SK-N-SH (cell line): ENCODE measurements at regions not wholly inside any gene's neighbourhood (a gene's known extent, or its start where the extent isn't known, plus 50 kb on each side); places are given as distances from the start of the nearest gene placed in this dataset.
"Not testable (repeated sequence)": the region's sequence is repeated elsewhere in the genome, so short reads cannot be mapped to it uniquely, and the experiment has no call there.

Experiments used
- CTCF ChIA-PET: fragments of 300-600, 350-600 bp; formaldehyde crosslinking; extraction: SDS; loops from one replicate; lab custom pipeline; 2021; lab: Yijun Ruan, JAX
- POLR2A ChIA-PET: fragments of 350-600 bp; sonication (Branson Sonifier 250); formaldehyde crosslinking; extraction: SDS; loops from one replicate; lab custom pipeline; 2020; ENCODE audit warnings: antibody characterized with exemption, inconsistent platforms; lab: Yijun Ruan, JAX
- DNase-seq: peaks from one replicate; pipeline ENCODE4 v3.0.0; 2012
- H2AFZ ChIP-seq: fragments of 200-600 bp; sonication (generic); 2 replicates; pipeline ENCODE4 v1.8.1; 2016; ENCODE audit warnings: antibody characterized with exemption, mild to moderate bottlenecking, low read depth
- H3F3A ChIP-seq: fragments of 200-600 bp; sonication (generic); replicated peaks from 2 replicates; pipeline ENCODE3; 2016; ENCODE audit warnings: antibody characterized with exemption, mild to moderate bottlenecking; ENCODE audit not compliant: insufficient read depth
- H3K27ac ChIP-seq, 2 experiments: fragments of 200-500 bp in 1 of 2; fragments of 200-600 bp in 1 of 2; sonication (Bioruptor generic) in 1 of 2; sonication (generic), shearing (Covaris generic) in 1 of 2; 2 replicates each; pipeline versions ENCODE4 v1.5.1 to v1.6.1; 2014 to 2016; ENCODE audit warnings: low read depth in 2 of 2, inconsistent platforms in 1 of 2, low read length in 1 of 2, mild to moderate bottlenecking in 1 of 2, mixed read lengths in 1 of 2
- H3K27me3 ChIP-seq: fragments of 200-600 bp; sonication (generic), shearing (Covaris generic); 2 replicates; pipeline ENCODE4 v1.6.1; 2016; ENCODE audit warnings: mixed run types; ENCODE audit not compliant: insufficient read depth
- H3K36me3 ChIP-seq, 2 experiments: fragments of 200-500 bp in 1 of 2; fragments of 200-600 bp in 1 of 2; sonication (Bioruptor generic) in 1 of 2; sonication (generic) in 1 of 2; replicated peaks in 1 of 2; 2 replicates each; pipeline versions ENCODE3 to v1.5.1; 2014 to 2016; ENCODE audit warnings: low read length in 1 of 2, mild to moderate bottlenecking in 1 of 2; ENCODE audit not compliant: insufficient read depth in 2 of 2, control insufficient read depth in 1 of 2
- H3K4me1 ChIP-seq, 2 experiments: fragments of 200-500 bp in 1 of 2; fragments of 200-600 bp in 1 of 2; sonication (Bioruptor generic) in 1 of 2; sonication (generic), shearing (Covaris generic) in 1 of 2; 2 replicates each; pipeline versions ENCODE4 v1.5.1 to v1.6.1; 2014 to 2016; ENCODE audit warnings: low read depth in 1 of 2, low read length in 1 of 2, mixed run types in 1 of 2; ENCODE audit not compliant: insufficient read depth in 2 of 2, control insufficient read depth in 1 of 2
- H3K4me2 ChIP-seq: fragments of 200-600 bp; sonication (generic), shearing (Covaris generic); 2 replicates; pipeline ENCODE4 v1.6.1; 2017; ENCODE audit warnings: mixed run types
- H3K4me3 ChIP-seq, 2 experiments: fragments of 200-500 bp in 1 of 2; fragments of 200-600 bp in 1 of 2; sonication (Bioruptor generic) in 1 of 2; sonication (generic), shearing (Covaris generic) in 1 of 2; 2 replicates each; pipeline versions ENCODE4 v1.5.1 to v1.8.1; 2014 to 2016; ENCODE audit warnings: low read depth in 2 of 2, inconsistent platforms in 1 of 2, low read length in 1 of 2, mild to moderate bottlenecking in 1 of 2, mixed read lengths in 1 of 2, moderate library complexity in 1 of 2
- H3K79me2 ChIP-seq: fragments of 200-600 bp; sonication (generic); 2 replicates; pipeline ENCODE4 v1.8.1; 2017; ENCODE audit warnings: mild to moderate bottlenecking; ENCODE audit not compliant: insufficient read depth
- H3K9ac ChIP-seq: fragments of 200-600 bp; sonication (generic); 2 replicates; pipeline ENCODE4 v1.6.1; 2017; ENCODE audit warnings: mixed run types
- H3K9me2 ChIP-seq: fragments of 200-600 bp; sonication (generic); 2 replicates; pipeline ENCODE4 v1.6.1; 2017; ENCODE audit warnings: mixed run types
- H3K9me3 ChIP-seq: fragments of 200-600 bp; sonication (generic); 2 replicates; pipeline ENCODE4 v1.6.1; 2017; ENCODE audit warnings: mixed run types, mild to moderate bottlenecking, moderate library complexity
- H4K20me1 ChIP-seq: fragments of 200-600 bp; sonication (generic); 2 replicates; pipeline ENCODE4 v1.6.1; 2017; ENCODE audit warnings: mild to moderate bottlenecking, mixed run types; ENCODE audit not compliant: insufficient read depth
- CHD2 ChIP-seq: fragments of 150-350 bp; IDR thresholded peaks from 2 replicates; pipeline ENCODE4 v1.6.1; 2018; ENCODE audit warnings: low read length; ENCODE audit not compliant: partially characterized antibody
- CTCF ChIP-seq: fragments of 200-600 bp; sonication (generic); IDR thresholded peaks from 2 replicates; pipeline ENCODE4 v1.6.1; 2017; ENCODE audit warnings: antibody characterized with exemption, mild to moderate bottlenecking, moderate library complexity
- FOXM1 ChIP-seq: IDR thresholded peaks from 2 replicates; pipeline ENCODE4 v1.4.0; 2012; ENCODE audit warnings: low read depth, mild to moderate bottlenecking
- GABPA ChIP-seq: IDR thresholded peaks from 2 replicates; pipeline ENCODE4 v1.4.0; 2012; ENCODE audit warnings: low read depth, mild to moderate bottlenecking
- MXI1 ChIP-seq: IDR thresholded peaks from 2 replicates; pipeline ENCODE4 v1.6.1; 2012; ENCODE audit warnings: mild to moderate bottlenecking, low read depth, low read length, improper control_type of control experiment
- NFIC ChIP-seq: IDR thresholded peaks from 2 replicates; pipeline ENCODE4 v1.4.0; 2012; ENCODE audit warnings: borderline replicate concordance
- RAD21 ChIP-seq: IDR thresholded peaks from 2 replicates; pipeline ENCODE4 v1.6.1; 2012; ENCODE audit warnings: mild to moderate bottlenecking, low read length
- RCOR1 ChIP-seq: fragments of 150-350 bp; IDR thresholded peaks from 2 replicates; pipeline ENCODE4 v1.6.1; 2017; ENCODE audit warnings: antibody characterized with exemption, low read length
- SIN3A ChIP-seq: IDR thresholded peaks from 2 replicates; pipeline ENCODE4 v1.6.1; 2012; ENCODE audit warnings: low read depth, mild to moderate bottlenecking, low read length, moderate library complexity, borderline replicate concordance
- SMC3 ChIP-seq: IDR thresholded peaks from 2 replicates; pipeline ENCODE4 v1.6.1; 2012; ENCODE audit warnings: low read depth, low read length, improper control_type of control experiment
- YY1 ChIP-seq: IDR thresholded peaks from 2 replicates; pipeline ENCODE4 v1.4.0; 2012; ENCODE audit warnings: low read depth, mild to moderate bottlenecking
- WGBS: methylation state at CpG from one replicate; pipeline ENCODE4 v1.1.6; 2017; ENCODE audit warnings: low lambda C conversion rate; 5-methylcytosine and 5-hydroxymethylcytosine counted together

DNA sequence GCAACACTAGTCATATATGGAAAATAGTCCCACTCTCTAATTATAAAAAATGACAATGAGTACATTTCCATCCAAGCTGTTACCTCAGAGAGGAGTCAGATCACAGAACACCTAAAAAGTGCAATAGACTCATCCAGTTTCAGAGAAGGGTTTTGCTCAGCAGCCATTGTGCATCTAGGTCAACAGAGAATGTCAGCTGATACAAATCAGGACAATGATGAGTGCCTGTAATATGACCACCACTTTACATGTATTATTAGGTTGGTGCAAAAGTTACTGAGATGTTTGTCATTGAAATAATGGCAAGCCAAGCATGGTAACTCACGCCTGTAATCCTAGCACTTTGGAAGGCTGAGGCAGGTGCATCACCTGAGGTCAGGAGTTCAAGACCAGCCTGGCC is 164.1 kb upstream of the TTC29 start:
- Histone ChIP-seq H3K9me3 (no peaks in the 10 kb centered on the region), H3K9me2 (no peaks in the 10 kb centered on the region), H3K27ac (no peak overlapping the region), H3K9ac (no peak overlapping the region), H3K36me3 (no peaks in the 10 kb centered on the region), H2AFZ (no peak overlapping the region), H3K4me3 (no peak overlapping the region), H3K27me3 (no peaks in the 10 kb centered on the region), H3K4me2 (no peak overlapping the region), H3F3A (no peaks in the 10 kb centered on the region), H3K79me2 (no peaks in the 10 kb centered on the region), H3K4me1 (no peaks in the 10 kb centered on the region; a peak in 1 of 4 replicates), H4K20me1 (no peaks in the 10 kb centered on the region)
- WGBS = 64% methylated on average over 1 of the region's 1 CpG
- ChIA-PET CTCF (interaction anchor here (0.9 to 6.0 kb wide), 8 partner anchors 9 to 757 kb away, joined by 3 to 39 read pairs (median 7); no protein-coding TSS in a partner anchor), POLR2A (no interaction called here)
- TF ChIP-seq FOXM1 = no peak
- no peak for TF ChIP-seq NFIC
- no peak for TF ChIP-seq YY1
- no peak for TF ChIP-seq SMC3
- TF ChIP-seq CHD2 = no peak
- no peak for TF ChIP-seq GABPA
- TF ChIP-seq CTCF = no peak
- TF ChIP-seq SIN3A = no peak
- no peak for DNase-seq

- no peaks in the 10 kb centered on the region for H3K4me1 ChIP-seq
- no peaks in the 10 kb centered on the region for H3K9me2 ChIP-seq
- no peaks in the 10 kb centered on the region for H3K9me3 ChIP-seq
- 70% methylated on average over 7 of the region's 7 CpGs for WGBS
- H3F3A ChIP-seq = no peaks in the 10 kb centered on the region
- POLR2A ChIA-PET = no interaction called here
- no peak overlapping the region for H3K4me3 ChIP-seq
- CTCF ChIA-PET = interaction anchor here (0.7 to 6.0 kb wide), 16 partner anchors 9 to 756 kb away, joined by 3 to 39 read pairs (median 4); no protein-coding TSS in a partner anchor
- no peaks in the 10 kb centered on the region for H3K36me3 ChIP-seq
- H3K4me2 ChIP-seq = no peak overlapping the region
- H4K20me1 ChIP-seq = no peaks in the 10 kb centered on the region
- no peaks in the 10 kb centered on the region for H3K27me3 ChIP-seq
- no peaks in the 10 kb centered on the region for H3K79me2 ChIP-seq
- no peak overlapping the region for H3K9ac ChIP-seq
- DNase-seq = peak; percentile 29
- no peak overlapping the region for H2AFZ ChIP-seq
- TF ChIP-seq MXI1 (no peak), SMC3 (peak; percentile 35; the same call in 1 of the 2 replicates), RAD21 (peak; percentile 71), YY1 (no peak), CTCF (peak; percentile 43), CHD2 (no peak), SIN3A (no peak), RCOR1 (no peak)
- no peak overlapping the region for H3K27ac ChIP-seq
Observed at GRCh38 chr4:147110473-147111367, 165.1 kb upstream of the TTC29 start.

DNA sequence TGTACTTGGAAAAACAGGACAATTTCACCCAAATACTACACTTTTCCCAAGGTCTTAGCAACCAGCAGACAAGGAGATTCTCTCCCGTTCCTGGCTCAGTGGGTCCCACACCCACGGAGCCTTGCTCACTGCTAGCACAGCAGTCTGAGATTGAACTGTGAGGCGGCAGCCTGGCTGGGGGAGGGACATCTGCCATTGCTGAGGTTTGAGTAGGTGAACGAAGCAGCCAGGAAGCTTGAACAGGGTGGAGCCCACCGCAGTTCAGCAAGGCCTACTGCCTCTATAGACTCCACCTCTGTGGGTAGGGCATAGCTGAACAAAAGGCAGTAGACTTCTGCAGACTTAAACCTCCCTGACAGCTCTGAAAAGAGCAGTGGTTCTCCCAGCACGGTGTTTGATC is 166.5 kb upstream of the TTC29 start:
- H3K4me1 ChIP-seq, H3K36me3 ChIP-seq, H3K9me2 ChIP-seq, H3K4me2 ChIP-seq, H2AFZ ChIP-seq, H3F3A ChIP-seq, H3K79me2 ChIP-seq, POLR2A ChIA-PET, H3K9ac ChIP-seq, H3K27ac ChIP-seq, H4K20me1 ChIP-seq, H3K27me3 ChIP-seq, H3K9me3 ChIP-seq, H3K4me3 ChIP-seq, DNase-seq: not testable (repeated sequence)
- CTCF ChIA-PET = interaction anchor here (0.6 to 6.0 kb wide), 5 partner anchors 16 to 882 kb away, joined by 3 to 39 read pairs (median 3); no protein-coding TSS in a partner anchor
- WGBS = 43% methylated on average over 3 of the region's 6 CpGs
